ENCODE measurements at regions not wholly inside any gene's neighbourhood (a gene's known extent, or its start where the extent isn't known, plus 50 kb on each side); places are given as distances from the start of the nearest gene placed in this dataset.

DNA sequence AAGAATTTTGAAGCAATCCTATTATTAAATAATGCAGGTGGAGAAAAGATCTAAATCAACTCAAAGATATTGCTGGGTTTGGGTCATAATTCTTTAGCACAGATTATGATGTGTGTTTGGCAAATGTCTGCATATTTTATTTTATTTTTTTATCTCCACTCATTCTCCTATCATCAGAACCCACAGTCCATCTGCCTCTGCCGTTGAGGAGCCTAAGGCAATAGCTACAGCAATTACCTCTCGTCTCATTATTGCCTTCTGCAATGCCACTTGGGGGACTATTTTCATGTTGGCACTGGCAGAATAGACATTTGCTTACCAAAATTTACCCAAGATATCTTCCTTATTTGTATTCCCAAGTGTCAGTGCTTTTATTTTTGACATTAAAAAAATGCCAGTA, 815.9 kb upstream of the CNTNAP5 start:
- TF ChIP-seq, protein P1, sequence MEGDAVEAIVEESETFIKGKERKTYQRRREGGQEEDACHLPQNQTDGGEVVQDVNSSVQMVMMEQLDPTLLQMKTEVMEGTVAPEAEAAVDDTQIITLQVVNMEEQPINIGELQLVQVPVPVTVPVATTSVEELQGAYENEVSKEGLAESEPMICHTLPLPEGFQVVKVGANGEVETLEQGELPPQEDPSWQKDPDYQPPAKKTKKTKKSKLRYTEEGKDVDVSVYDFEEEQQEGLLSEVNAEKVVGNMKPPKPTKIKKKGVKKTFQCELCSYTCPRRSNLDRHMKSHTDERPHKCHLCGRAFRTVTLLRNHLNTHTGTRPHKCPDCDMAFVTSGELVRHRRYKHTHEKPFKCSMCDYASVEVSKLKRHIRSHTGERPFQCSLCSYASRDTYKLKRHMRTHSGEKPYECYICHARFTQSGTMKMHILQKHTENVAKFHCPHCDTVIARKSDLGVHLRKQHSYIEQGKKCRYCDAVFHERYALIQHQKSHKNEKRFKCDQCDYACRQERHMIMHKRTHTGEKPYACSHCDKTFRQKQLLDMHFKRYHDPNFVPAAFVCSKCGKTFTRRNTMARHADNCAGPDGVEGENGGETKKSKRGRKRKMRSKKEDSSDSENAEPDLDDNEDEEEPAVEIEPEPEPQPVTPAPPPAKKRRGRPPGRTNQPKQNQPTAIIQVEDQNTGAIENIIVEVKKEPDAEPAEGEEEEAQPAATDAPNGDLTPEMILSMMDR (IDR thresholded peaks at IDR 0.05), result no peak
- TF ChIP-seq POLR2A (IDR thresholded peaks at IDR 0.05), result no peak
- H3K9me3 ChIP-seq, result no peaks in the 10 kb centered on the region
- H3K4me3 ChIP-seq, result no peak overlapping the region
- no peaks in the 10 kb centered on the region for H3K27me3 ChIP-seq
- H3K36me3 ChIP-seq, result no peaks in the 10 kb centered on the region
- no peak overlapping the region for H3K27ac ChIP-seq
- no peaks in the 10 kb centered on the region for H3K4me1 ChIP-seq
- DNase-seq, result no peak

DNA sequence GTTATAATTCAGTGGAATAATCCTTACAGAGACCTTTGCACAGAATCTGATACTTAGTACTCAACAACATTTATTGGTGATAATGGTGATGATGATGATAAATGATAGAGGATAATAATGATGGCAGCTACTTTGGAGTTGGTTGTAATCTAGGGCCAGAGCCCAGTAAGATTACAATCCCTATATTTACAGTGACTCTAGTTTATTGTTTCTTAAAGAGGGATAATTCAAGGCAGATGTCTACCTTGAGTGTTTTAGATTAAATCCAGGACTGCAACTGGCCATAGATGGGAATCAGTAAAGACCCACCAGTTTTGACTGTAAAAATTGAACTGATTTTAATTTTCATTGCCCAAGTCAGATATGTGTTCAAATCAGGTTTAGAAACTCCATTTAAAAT, 813.9 kb upstream of the CNTNAP5 start:
- H3K9me3 ChIP-seq, result no peaks in the 10 kb centered on the region
- H3K36me3 ChIP-seq, result no peaks in the 10 kb centered on the region
- H3K4me3 ChIP-seq, result no peak overlapping the region
- no peaks in the 10 kb centered on the region for H3K4me1 ChIP-seq
- DNase-seq, result no peak
- no peak overlapping the region for H3K27ac ChIP-seq
- H3K27me3 ChIP-seq, result no peaks in the 10 kb centered on the region
- TF ChIP-seq POLR2A (IDR thresholded peaks at IDR 0.05), result no peak
- TF ChIP-seq, protein P1 (IDR thresholded peaks at IDR 0.05), result no peak

DNA sequence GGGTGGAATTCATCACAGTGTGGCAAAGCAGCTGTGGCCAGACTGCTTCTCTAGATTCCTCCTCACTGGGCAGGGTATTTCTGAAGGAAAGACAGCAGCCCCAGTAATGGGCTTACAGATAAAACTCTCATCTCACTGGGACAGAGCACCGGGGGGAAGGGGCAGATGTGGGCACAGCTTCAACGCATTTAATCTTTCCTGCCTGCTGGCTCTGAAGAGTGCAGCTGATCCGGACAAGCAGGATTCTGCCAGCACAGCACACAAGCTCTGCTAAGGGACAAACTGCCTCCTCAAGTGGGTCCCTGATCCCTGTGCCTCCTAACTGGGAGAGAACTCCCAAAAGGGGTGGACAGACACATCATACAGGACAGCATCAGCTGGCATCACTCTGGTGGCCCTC, 779.9 kb upstream of the CNTNAP5 start:
- TF ChIP-seq, protein P1 (IDR thresholded peaks at IDR 0.05), result no peak
- TF ChIP-seq POLR2A (IDR thresholded peaks at IDR 0.05), result no peak
- Histone ChIP-seq H3K4me1 (no peaks in the 10 kb centered on the region), H3K36me3 (no peaks in the 10 kb centered on the region), H3K4me3 (no peak overlapping the region), H3K27ac (no peak overlapping the region), H3K27me3 (no peaks in the 10 kb centered on the region), H3K9me3 (no peaks in the 10 kb centered on the region)
- DNase-seq, result no peak

DNA sequence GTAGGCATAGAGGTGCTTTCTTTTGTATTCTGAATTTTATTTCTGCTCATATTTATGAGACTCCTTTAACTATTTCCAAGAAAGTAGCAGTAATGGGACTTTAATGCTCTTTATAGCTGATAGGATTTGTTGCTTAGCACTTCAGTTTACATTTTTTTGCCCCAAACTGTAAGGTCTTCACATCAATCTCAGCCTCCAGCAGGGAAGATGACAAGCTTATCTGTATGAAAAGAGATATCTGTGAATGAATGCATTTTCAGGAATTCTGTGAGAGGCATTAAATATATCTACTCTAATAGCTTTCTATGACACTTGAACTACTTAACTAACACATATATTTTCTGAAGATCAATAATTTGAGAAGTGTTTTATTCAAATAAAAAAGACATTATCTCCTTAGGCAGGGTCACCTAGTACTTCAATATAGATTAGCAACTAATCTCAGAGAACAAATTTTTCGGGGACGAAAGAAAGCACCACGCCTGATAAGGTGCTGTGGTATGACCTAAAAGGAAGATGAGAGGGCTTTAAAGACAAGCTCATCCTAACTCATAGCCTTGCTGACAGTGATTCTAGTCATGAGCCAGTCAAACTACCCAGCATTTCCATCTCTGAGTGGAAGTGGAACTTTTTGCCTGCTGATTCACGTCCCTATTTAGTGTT, 766.1 kb upstream of the CNTNAP5 start:
- Histone ChIP-seq H3K36me3 (no peaks in the 10 kb centered on the region), H3K4me1 (no peaks in the 10 kb centered on the region), H3K4me3 (no peak overlapping the region), H3K27me3 (no peaks in the 10 kb centered on the region), H3K27ac (no peak overlapping the region), H3K9me3 (no peaks in the 10 kb centered on the region)
- no peak for DNase-seq
- TF ChIP-seq POLR2A (IDR thresholded peaks at IDR 0.05), result no peak
- TF ChIP-seq, protein P1 (IDR thresholded peaks at IDR 0.05), result no peak

DNA sequence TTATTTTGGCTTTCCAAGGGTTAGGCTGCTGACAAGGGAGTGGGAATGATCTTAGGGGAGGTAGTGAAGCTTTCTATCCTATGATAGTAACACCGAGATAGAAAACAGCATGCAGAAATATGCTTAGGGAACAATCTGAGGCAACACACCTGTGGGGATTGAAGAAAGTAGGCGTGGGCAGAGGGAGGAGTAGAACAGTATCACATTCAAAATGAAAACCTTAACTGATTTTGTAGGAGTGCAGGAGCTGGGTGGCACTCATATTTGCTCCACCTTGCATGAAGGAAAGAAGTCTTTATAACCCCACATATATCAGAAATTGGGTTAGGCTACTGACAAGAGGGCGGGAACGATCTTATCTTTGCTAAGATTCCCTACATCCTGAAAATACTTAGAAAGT, 762.2 kb upstream of the CNTNAP5 start:
- Histone ChIP-seq H3K9me3 (no peaks in the 10 kb centered on the region), H3K4me3 (no peak overlapping the region), H3K27me3 (no peaks in the 10 kb centered on the region), H3K4me1 (no peaks in the 10 kb centered on the region), H3K27ac (no peak overlapping the region), H3K36me3 (no peaks in the 10 kb centered on the region)
- no peak for DNase-seq
- TF ChIP-seq POLR2A (IDR thresholded peaks at IDR 0.05), result no peak
- TF ChIP-seq, protein P1 (IDR thresholded peaks at IDR 0.05), result no peak

DNA sequence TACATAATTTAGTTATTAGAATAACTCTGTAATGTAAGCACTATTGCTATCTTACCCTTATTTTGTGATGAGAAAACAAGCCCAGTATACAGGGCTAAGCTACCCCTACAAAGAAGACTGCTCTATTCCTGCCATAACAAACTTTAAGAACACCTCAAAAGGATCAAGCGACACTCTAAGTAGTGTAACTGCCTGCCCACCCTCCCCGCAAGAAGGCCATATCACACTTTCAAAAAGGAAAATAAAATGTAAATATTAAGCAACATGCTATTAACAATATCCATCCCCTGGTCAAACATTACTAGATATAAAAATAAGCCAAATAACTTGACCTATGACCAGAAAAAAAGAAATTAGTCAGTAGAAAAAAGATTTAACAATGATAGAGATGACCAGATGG, 741.7 kb upstream of the CNTNAP5 start:
- no peaks in the 10 kb centered on the region for H3K9me3 ChIP-seq
- DNase-seq, result no peak
- TF ChIP-seq POLR2A (IDR thresholded peaks at IDR 0.05), result no peak
- TF ChIP-seq, protein P1 (IDR thresholded peaks at IDR 0.05), result no peak
- no peaks in the 10 kb centered on the region for H3K27me3 ChIP-seq
- no peak overlapping the region for H3K27ac ChIP-seq
- no peak overlapping the region for H3K4me3 ChIP-seq
- H3K4me1 ChIP-seq, result no peaks in the 10 kb centered on the region
- no peaks in the 10 kb centered on the region for H3K36me3 ChIP-seq

All from Peyer's patch (tissue), 4 donors.